ENCODE measurements at regions not wholly inside any gene's neighbourhood (a gene's known extent, or its start where the extent isn't known, plus 50 kb on each side); places are given as distances from the start of the nearest gene placed in this dataset.

DNA sequence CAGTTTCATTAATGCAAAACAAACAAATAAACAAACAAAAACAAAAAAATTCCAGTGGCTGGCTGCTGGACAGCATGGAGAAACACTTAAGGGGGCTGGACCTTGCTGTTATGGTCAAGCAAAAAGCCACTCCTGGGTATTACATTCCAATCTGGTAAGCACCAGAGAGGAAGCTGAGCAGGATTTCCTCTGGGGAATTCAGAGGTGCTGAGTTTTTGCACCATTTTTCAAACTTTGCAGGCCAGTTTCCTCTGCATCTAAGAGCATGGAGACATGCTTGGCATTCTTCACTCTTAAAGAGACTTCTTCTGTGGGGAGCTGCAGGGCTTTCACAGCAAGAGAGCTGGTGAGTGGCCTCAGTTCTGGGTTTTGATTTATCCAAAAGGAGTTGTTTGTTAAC, 84.5 kb downstream of the FZD1 start:
- H3K4me1 ChIP-seq (ENCODE audit: control insufficient read depth in 2 of 2, insufficient read depth in 2 of 2, low read length in 2 of 2), result no peaks in the 10 kb centered on the region
- Mint-ChIP-seq H3K4me1 (peaks cover 26% of the 10 kb centered on the region), H3K9me3 (ENCODE audit: insufficient read depth) (no peaks in the 10 kb centered on the region), H3K27me3 (no peaks in the 10 kb centered on the region), H3K27ac (no peak overlapping the region), H3K4me3 (no peak overlapping the region)
- ATAC-seq (ENCODE audit: low read depth) (no peak), DNase-seq (no peak)
- H3K36me3 ChIP-seq (replicated peaks in 1 of 2; ENCODE audit: control extremely low read depth in 1 of 2, control insufficient read depth in 1 of 2, extremely low read depth in 1 of 2, insufficient read depth in 2 of 2, low read length in 1 of 2), result no peaks in the 10 kb centered on the region
- intact Hi-C loops (cut with micrococcal nuclease), result no loop called here
- H3K27me3 ChIP-seq (replicated peaks in 1 of 4; ENCODE audit: control extremely low read depth in 1 of 4, control insufficient read depth in 3 of 4, insufficient read depth in 4 of 4, low read length in 3 of 4), result no peaks in the 10 kb centered on the region
- no peaks in the 10 kb centered on the region for H4K20me1 ChIP-seq (ENCODE audit: control insufficient read depth, insufficient read depth, low read length, poor library complexity, severe bottlenecking)
- no peak overlapping the region for H2AFZ ChIP-seq (ENCODE audit: insufficient read depth, low read depth, low read length, poor library complexity, severe bottlenecking)
- H3K4me3 ChIP-seq (ENCODE audit: control extremely low read depth in 1 of 5, extremely low read depth in 1 of 5, insufficient read depth in 1 of 5, low read depth in 2 of 5, low read length in 4 of 5), result no peak overlapping the region
- no peak overlapping the region for H3K4me2 ChIP-seq (replicated peaks; ENCODE audit: low read depth, low read length, poor library complexity, severe bottlenecking)
- ChIA-PET POLR2A (no interaction called here), CTCF (no interaction called here)
- TF ChIP-seq, protein P1, sequence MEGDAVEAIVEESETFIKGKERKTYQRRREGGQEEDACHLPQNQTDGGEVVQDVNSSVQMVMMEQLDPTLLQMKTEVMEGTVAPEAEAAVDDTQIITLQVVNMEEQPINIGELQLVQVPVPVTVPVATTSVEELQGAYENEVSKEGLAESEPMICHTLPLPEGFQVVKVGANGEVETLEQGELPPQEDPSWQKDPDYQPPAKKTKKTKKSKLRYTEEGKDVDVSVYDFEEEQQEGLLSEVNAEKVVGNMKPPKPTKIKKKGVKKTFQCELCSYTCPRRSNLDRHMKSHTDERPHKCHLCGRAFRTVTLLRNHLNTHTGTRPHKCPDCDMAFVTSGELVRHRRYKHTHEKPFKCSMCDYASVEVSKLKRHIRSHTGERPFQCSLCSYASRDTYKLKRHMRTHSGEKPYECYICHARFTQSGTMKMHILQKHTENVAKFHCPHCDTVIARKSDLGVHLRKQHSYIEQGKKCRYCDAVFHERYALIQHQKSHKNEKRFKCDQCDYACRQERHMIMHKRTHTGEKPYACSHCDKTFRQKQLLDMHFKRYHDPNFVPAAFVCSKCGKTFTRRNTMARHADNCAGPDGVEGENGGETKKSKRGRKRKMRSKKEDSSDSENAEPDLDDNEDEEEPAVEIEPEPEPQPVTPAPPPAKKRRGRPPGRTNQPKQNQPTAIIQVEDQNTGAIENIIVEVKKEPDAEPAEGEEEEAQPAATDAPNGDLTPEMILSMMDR (IDR thresholded peaks at IDR 0.05), result no peak
- no peak for TF ChIP-seq EZH2 (IDR thresholded peaks at IDR 0.05; ENCODE audit: borderline replicate concordance, insufficient read depth, low read depth, low read length, poor library complexity, severe bottlenecking)
- H3K79me2 ChIP-seq (ENCODE audit: control insufficient read depth, insufficient read depth, low read length), result no peaks in the 10 kb centered on the region
- no peak overlapping the region for H3K9ac ChIP-seq (ENCODE audit: low read length)
- no peak overlapping the region for H3K27ac ChIP-seq (ENCODE audit: low read length in 2 of 2)
- no peaks in the 10 kb centered on the region for H3K9me3 ChIP-seq (ENCODE audit: control extremely low read depth in 1 of 3, control insufficient read depth in 2 of 3, insufficient read depth in 1 of 3, low read length in 2 of 3)

- no peak overlapping the region for H3K27ac Mint-ChIP-seq
- peaks cover 4% of the 10 kb centered on the region for H3K4me1 Mint-ChIP-seq
- Histone ChIP-seq H4K20me1 (ENCODE audit: control insufficient read depth, insufficient read depth, low read length, poor library complexity, severe bottlenecking) (no peaks in the 10 kb centered on the region), H3K36me3 (replicated peaks in 1 of 2; ENCODE audit: control extremely low read depth in 1 of 2, control insufficient read depth in 1 of 2, extremely low read depth in 1 of 2, insufficient read depth in 2 of 2, low read length in 1 of 2) (no peaks in the 10 kb centered on the region), H2AFZ (ENCODE audit: insufficient read depth, low read depth, low read length, poor library complexity, severe bottlenecking) (no peak overlapping the region), H3K27me3 (replicated peaks in 1 of 4; ENCODE audit: control extremely low read depth in 1 of 4, control insufficient read depth in 3 of 4, insufficient read depth in 4 of 4, low read length in 3 of 4) (no peaks in the 10 kb centered on the region), H3K4me3 (ENCODE audit: control extremely low read depth in 1 of 5, extremely low read depth in 1 of 5, insufficient read depth in 1 of 5, low read depth in 2 of 5, low read length in 4 of 5) (no peak overlapping the region), H3K4me2 (replicated peaks; ENCODE audit: low read depth, low read length, poor library complexity, severe bottlenecking) (no peak overlapping the region), H3K27ac (ENCODE audit: low read length in 2 of 2) (no peak overlapping the region), H3K4me1 (ENCODE audit: control insufficient read depth in 2 of 2, insufficient read depth in 2 of 2, low read length in 2 of 2) (no peaks in the 10 kb centered on the region), H3K9ac (ENCODE audit: low read length) (no peak overlapping the region), H3K9me3 (ENCODE audit: control extremely low read depth in 1 of 3, control insufficient read depth in 2 of 3, insufficient read depth in 1 of 3, low read length in 2 of 3) (no peaks in the 10 kb centered on the region), H3K79me2 (ENCODE audit: control insufficient read depth, insufficient read depth, low read length) (no peaks in the 10 kb centered on the region)
- no peaks in the 10 kb centered on the region for H3K9me3 Mint-ChIP-seq (ENCODE audit: insufficient read depth)
- ATAC-seq (ENCODE audit: low read depth) (no peak), DNase-seq (no peak)
- intact Hi-C loops (cut with micrococcal nuclease), result no loop called here
- H3K27me3 Mint-ChIP-seq, result peaks cover 4% of the 10 kb centered on the region
- 100% methylated on average over 1 of the region's 3 CpGs for WGBS (ENCODE audit: insufficient coverage)
- ChIA-PET CTCF (no interaction called here), POLR2A (no interaction called here)
- TF ChIP-seq, protein P1 (IDR thresholded peaks at IDR 0.05), result no peak
- TF ChIP-seq EZH2 (IDR thresholded peaks at IDR 0.05; ENCODE audit: borderline replicate concordance, insufficient read depth, low read depth, low read length, poor library complexity, severe bottlenecking), result no peak
- H3K4me3 Mint-ChIP-seq, result no peak overlapping the region
These were observed 87.1 kb downstream of the FZD1 start for GRCh38 chr7:91351374-91351773.
